ENCODE measurements at regions not wholly inside any gene's neighbourhood (a gene's known extent, or its start where the extent isn't known, plus 50 kb on each side); places are given as distances from the start of the nearest gene placed in this dataset.

GRCh38 chr2:53104263-53104662, 663.3 kb upstream of the CHAC2 start:
- Mint-ChIP-seq H3K4me3 (no peak overlapping the region), H3K27ac (no peak overlapping the region), H3K4me1 (ENCODE audit: low read depth in 2 of 2) (no peaks in the 10 kb centered on the region), H3K9me3 (peaks cover 7% of the 10 kb centered on the region), H3K27me3 (no peaks in the 10 kb centered on the region), H3K36me3 (no peaks in the 10 kb centered on the region)
- DNase-seq (ENCODE audit: low spot score) (no peak), ATAC-seq (no peak)

GRCh38 chr2:53103679-53104078, 663.9 kb upstream of the CHAC2 start:
- Mint-ChIP-seq H3K9me3 (peaks cover 7% of the 10 kb centered on the region), H3K27me3 (no peaks in the 10 kb centered on the region), H3K36me3 (no peaks in the 10 kb centered on the region), H3K4me1 (ENCODE audit: low read depth in 2 of 2) (no peaks in the 10 kb centered on the region), H3K27ac (no peak overlapping the region), H3K4me3 (no peak overlapping the region)
- DNase-seq (ENCODE audit: low spot score): no peak
- ATAC-seq: no peak

GRCh38 chr2:53098696-53099078, 668.9 kb upstream of the CHAC2 start:
- no peaks in the 10 kb centered on the region for H3K36me3 Mint-ChIP-seq
- DNase-seq (ENCODE audit: low spot score): no peak
- no peaks in the 10 kb centered on the region for H3K27me3 Mint-ChIP-seq
- H3K4me1 Mint-ChIP-seq (ENCODE audit: low read depth in 2 of 2): no peaks in the 10 kb centered on the region
- H3K4me3 Mint-ChIP-seq: no peak overlapping the region
- no peak for ATAC-seq
- no peak overlapping the region for H3K27ac Mint-ChIP-seq
- peaks cover 4% of the 10 kb centered on the region for H3K9me3 Mint-ChIP-seq

- H3K27ac Mint-ChIP-seq: no peak overlapping the region
Observed at GRCh38 chr2:53096351-53096750, 671.3 kb upstream of the CHAC2 start.

GRCh38 chr2:53095664-53096063, 671.9 kb upstream of the CHAC2 start:
- Mint-ChIP-seq H3K27me3 (no peaks in the 10 kb centered on the region), H3K4me1 (ENCODE audit: low read depth in 2 of 2) (no peaks in the 10 kb centered on the region), H3K4me3 (no peak overlapping the region), H3K9me3 (peaks cover 12% of the 10 kb centered on the region), H3K36me3 (no peaks in the 10 kb centered on the region), H3K27ac (no peak overlapping the region)
- DNase-seq (ENCODE audit: low spot score) (no peak), ATAC-seq (no peak)

More at GRCh38 chr2:53096351-53096750, 671.3 kb upstream of the CHAC2 start:
- Mint-ChIP-seq H3K4me1 (ENCODE audit: low read depth in 2 of 2) (no peaks in the 10 kb centered on the region), H3K9me3 (peaks cover 8% of the 10 kb centered on the region), H3K4me3 (no peak overlapping the region), H3K27me3 (no peaks in the 10 kb centered on the region), H3K36me3 (no peaks in the 10 kb centered on the region)
- no peak for DNase-seq (ENCODE audit: low spot score)
- ATAC-seq: no peak

- Mint-ChIP-seq H3K27me3 (no peaks in the 10 kb centered on the region), H3K4me3 (no peak overlapping the region), H3K27ac (no peak overlapping the region), H3K9me3 (peaks cover 15% of the 10 kb centered on the region), H3K4me1 (ENCODE audit: low read depth in 2 of 2) (no peaks in the 10 kb centered on the region), H3K36me3 (no peaks in the 10 kb centered on the region)
- ATAC-seq: no peak
- DNase-seq (ENCODE audit: low spot score): no peak
Observed at GRCh38 chr2:53095227-53095626, 672.4 kb upstream of the CHAC2 start.

- ATAC-seq: no peak
- Mint-ChIP-seq H3K4me1 (ENCODE audit: low read depth in 2 of 2) (no peaks in the 10 kb centered on the region), H3K9me3 (peaks cover 23% of the 10 kb centered on the region), H3K4me3 (no peak overlapping the region), H3K27ac (no peak overlapping the region), H3K27me3 (no peaks in the 10 kb centered on the region), H3K36me3 (no peaks in the 10 kb centered on the region)
- no peak for DNase-seq (ENCODE audit: low spot score)
Observed at GRCh38 chr2:53093355-53093754, 674.2 kb upstream of the CHAC2 start.

- Mint-ChIP-seq H3K36me3 (no peaks in the 10 kb centered on the region), H3K4me3 (no peak overlapping the region), H3K27ac (no peak overlapping the region), H3K27me3 (no peaks in the 10 kb centered on the region), H3K9me3 (peaks cover 28% of the 10 kb centered on the region), H3K4me1 (ENCODE audit: low read depth in 2 of 2) (no peaks in the 10 kb centered on the region)
- no peak for ATAC-seq
- no peak for DNase-seq (ENCODE audit: low spot score)
Observed at GRCh38 chr2:53091183-53091582, 676.4 kb upstream of the CHAC2 start.

GRCh38 chr2:53087874-53088461, 679.6 kb upstream of the CHAC2 start:
- Mint-ChIP-seq H3K4me1 (ENCODE audit: low read depth in 2 of 2) (no peaks in the 10 kb centered on the region), H3K4me3 (no peak overlapping the region), H3K36me3 (no peaks in the 10 kb centered on the region), H3K27ac (no peak overlapping the region), H3K9me3 (peaks cover 30% of the 10 kb centered on the region), H3K27me3 (no peaks in the 10 kb centered on the region)
- ATAC-seq: no peak
- no peak for DNase-seq (ENCODE audit: low spot score)

- peaks cover 30% of the 10 kb centered on the region for H3K9me3 Mint-ChIP-seq
- DNase-seq (ENCODE audit: low spot score): no peak
- H3K4me3 Mint-ChIP-seq: no peak overlapping the region
Observed at GRCh38 chr2:53087262-53087873, 680.2 kb upstream of the CHAC2 start.

GRCh38 chr2:53077413-53077812, 690.2 kb upstream of the CHAC2 start:
- no peak overlapping the region for H3K4me3 Mint-ChIP-seq
- no peak overlapping the region for H3K27ac Mint-ChIP-seq
- no peak for ATAC-seq
- no peaks in the 10 kb centered on the region for H3K36me3 Mint-ChIP-seq
- H3K27me3 Mint-ChIP-seq: no peaks in the 10 kb centered on the region
- peaks cover 26% of the 10 kb centered on the region for H3K9me3 Mint-ChIP-seq
- DNase-seq (ENCODE audit: low spot score): no peak
- no peaks in the 10 kb centered on the region for H3K4me1 Mint-ChIP-seq (ENCODE audit: low read depth in 2 of 2)

More at GRCh38 chr2:53087262-53087873, 680.2 kb upstream of the CHAC2 start:
- Mint-ChIP-seq H3K4me1 (ENCODE audit: low read depth in 2 of 2) (no peaks in the 10 kb centered on the region), H3K27ac (no peak overlapping the region), H3K27me3 (no peaks in the 10 kb centered on the region), H3K36me3 (no peaks in the 10 kb centered on the region)
- no peak for ATAC-seq

GRCh38 chr2:53075760-53076159, 691.8 kb upstream of the CHAC2 start:
- no peak overlapping the region for H3K4me3 Mint-ChIP-seq
- H3K27ac Mint-ChIP-seq: no peak overlapping the region
- ATAC-seq (no peak), DNase-seq (ENCODE audit: low spot score) (no peak)
- no peaks in the 10 kb centered on the region for H3K4me1 Mint-ChIP-seq (ENCODE audit: low read depth in 2 of 2)
- H3K27me3 Mint-ChIP-seq: no peaks in the 10 kb centered on the region
- no peaks in the 10 kb centered on the region for H3K36me3 Mint-ChIP-seq
- H3K9me3 Mint-ChIP-seq: peaks cover 17% of the 10 kb centered on the region

- no peaks in the 10 kb centered on the region for H3K27me3 Mint-ChIP-seq
- no peaks in the 10 kb centered on the region for H3K4me1 Mint-ChIP-seq (ENCODE audit: low read depth in 2 of 2)
- DNase-seq (ENCODE audit: low spot score) (no peak), ATAC-seq (no peak)
- H3K27ac Mint-ChIP-seq: no peak overlapping the region
- H3K4me3 Mint-ChIP-seq: no peak overlapping the region
- H3K9me3 Mint-ChIP-seq: peaks cover 18% of the 10 kb centered on the region
- H3K36me3 Mint-ChIP-seq: peaks cover 6% of the 10 kb centered on the region
Observed at GRCh38 chr2:53067533-53067932, 700.1 kb upstream of the CHAC2 start.

- no peak for ATAC-seq
- H3K4me3 Mint-ChIP-seq: no peak overlapping the region
Observed at GRCh38 chr2:53067056-53067455, 700.5 kb upstream of the CHAC2 start.

GRCh38 chr2:53064154-53064553, 703.5 kb upstream of the CHAC2 start:
- H3K9me3 Mint-ChIP-seq: peaks cover 19% of the 10 kb centered on the region
- ATAC-seq (no peak), DNase-seq (ENCODE audit: low spot score) (no peak)
- H3K36me3 Mint-ChIP-seq: peaks cover 9% of the 10 kb centered on the region
- no peak overlapping the region for H3K4me3 Mint-ChIP-seq
- H3K27me3 Mint-ChIP-seq: no peaks in the 10 kb centered on the region
- H3K4me1 Mint-ChIP-seq (ENCODE audit: low read depth in 2 of 2): no peaks in the 10 kb centered on the region
- H3K27ac Mint-ChIP-seq: no peak overlapping the region

More at GRCh38 chr2:53067056-53067455, 700.5 kb upstream of the CHAC2 start:
- Mint-ChIP-seq H3K36me3 (peaks cover 9% of the 10 kb centered on the region), H3K27ac (no peak overlapping the region), H3K4me1 (ENCODE audit: low read depth in 2 of 2) (no peaks in the 10 kb centered on the region), H3K27me3 (no peaks in the 10 kb centered on the region), H3K9me3 (peaks cover 20% of the 10 kb centered on the region)
- no peak for DNase-seq (ENCODE audit: low spot score)

All from natural killer cell treated with Interleukin-12 subunit alpha and Interleukin-12 subunit beta and Interleukin-15 and Interleukin-18, amount 100 ng/mL, for 72 hours (primary cell).